ENCODE measurements at regions not wholly inside any gene's neighbourhood (a gene's known extent, or its start where the extent isn't known, plus 50 kb on each side); places are given as distances from the start of the nearest gene placed in this dataset.

DNA sequence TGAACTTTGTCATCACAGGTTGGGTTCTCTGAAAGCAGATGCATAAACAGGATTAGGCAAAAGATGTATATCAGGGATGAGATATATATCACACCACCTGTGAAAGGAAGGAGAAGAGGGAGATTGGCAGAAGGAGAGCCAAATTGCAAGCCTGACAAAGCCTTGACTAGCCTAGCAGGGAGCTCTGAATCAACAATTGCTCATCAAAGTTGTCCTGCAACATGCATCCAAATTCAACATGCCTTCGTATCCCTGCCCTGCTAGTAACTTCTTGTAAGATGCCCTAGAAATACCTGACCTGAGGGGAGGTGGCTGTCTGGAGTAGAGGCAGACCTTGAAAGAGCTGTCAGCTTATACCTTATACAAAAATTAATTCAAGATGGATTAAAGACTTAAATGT lies 207.1 kb upstream of the HTR1E start:
- no peaks in the 10 kb centered on the region for H3K79me2 ChIP-seq (ENCODE audit: insufficient read depth, low read length)
- H4K20me1 ChIP-seq (ENCODE audit: insufficient read depth, low read length) = no peaks in the 10 kb centered on the region
- no peak overlapping the region for H3K9ac ChIP-seq (ENCODE audit: low read depth, low read length)
- no peaks in the 10 kb centered on the region for H3K27me3 ChIP-seq (ENCODE audit: insufficient read depth, low read length, poor library complexity)
- no peak overlapping the region for H3K4me2 ChIP-seq (ENCODE audit: insufficient read depth, low read length)
- no peaks in the 10 kb centered on the region for H3K36me3 ChIP-seq (ENCODE audit: insufficient read depth, low read length)
- TF ChIP-seq, protein P1, sequence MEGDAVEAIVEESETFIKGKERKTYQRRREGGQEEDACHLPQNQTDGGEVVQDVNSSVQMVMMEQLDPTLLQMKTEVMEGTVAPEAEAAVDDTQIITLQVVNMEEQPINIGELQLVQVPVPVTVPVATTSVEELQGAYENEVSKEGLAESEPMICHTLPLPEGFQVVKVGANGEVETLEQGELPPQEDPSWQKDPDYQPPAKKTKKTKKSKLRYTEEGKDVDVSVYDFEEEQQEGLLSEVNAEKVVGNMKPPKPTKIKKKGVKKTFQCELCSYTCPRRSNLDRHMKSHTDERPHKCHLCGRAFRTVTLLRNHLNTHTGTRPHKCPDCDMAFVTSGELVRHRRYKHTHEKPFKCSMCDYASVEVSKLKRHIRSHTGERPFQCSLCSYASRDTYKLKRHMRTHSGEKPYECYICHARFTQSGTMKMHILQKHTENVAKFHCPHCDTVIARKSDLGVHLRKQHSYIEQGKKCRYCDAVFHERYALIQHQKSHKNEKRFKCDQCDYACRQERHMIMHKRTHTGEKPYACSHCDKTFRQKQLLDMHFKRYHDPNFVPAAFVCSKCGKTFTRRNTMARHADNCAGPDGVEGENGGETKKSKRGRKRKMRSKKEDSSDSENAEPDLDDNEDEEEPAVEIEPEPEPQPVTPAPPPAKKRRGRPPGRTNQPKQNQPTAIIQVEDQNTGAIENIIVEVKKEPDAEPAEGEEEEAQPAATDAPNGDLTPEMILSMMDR (IDR thresholded peaks at IDR 0.05; ENCODE audit: borderline replicate concordance, extremely low read depth, low read length, poor library complexity, severe bottlenecking) = no peak
- TF ChIP-seq EZH2 (IDR thresholded peaks at IDR 0.05; ENCODE audit: borderline replicate concordance, low read depth, low read length, severe bottlenecking) = no peak
- H3K9me3 ChIP-seq (ENCODE audit: insufficient read depth, low read length, severe bottlenecking) = no peaks in the 10 kb centered on the region
- H3K4me1 ChIP-seq (ENCODE audit: insufficient read depth, low read length) = no peaks in the 10 kb centered on the region
- DNase-seq (no peak), ATAC-seq (ENCODE audit: insufficient read depth, low read depth) (no peak)
- H2AFZ ChIP-seq (ENCODE audit: low read depth, low read length) = no peak overlapping the region
- H3K27ac ChIP-seq (ENCODE audit: low read length) = no peak overlapping the region
- H3K4me3 ChIP-seq (ENCODE audit: low read depth in 1 of 2, low read length in 2 of 2) = no peak overlapping the region

DNA sequence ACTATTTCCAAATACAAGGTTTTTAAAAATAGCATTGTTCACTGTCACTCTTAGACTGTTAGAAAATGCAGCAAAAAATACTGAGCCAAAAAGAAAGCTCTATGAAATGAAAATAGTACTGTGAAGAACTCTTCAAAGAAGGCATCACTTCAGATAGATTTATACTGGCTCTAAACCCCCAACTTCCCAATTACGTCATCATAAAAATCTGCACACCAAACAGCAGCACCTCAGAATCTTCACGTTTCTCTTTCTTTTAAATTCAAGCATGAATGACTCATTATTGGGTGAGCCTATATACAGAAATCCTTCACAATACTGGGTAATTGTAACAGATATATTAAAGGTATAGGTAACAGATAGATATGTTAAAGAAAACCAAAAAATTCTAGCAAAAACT lies 208.4 kb upstream of the HTR1E start:
- H3K4me2 ChIP-seq (ENCODE audit: insufficient read depth, low read length) = no peak overlapping the region
- no peak overlapping the region for H2AFZ ChIP-seq (ENCODE audit: low read depth, low read length)
- DNase-seq (no peak), ATAC-seq (ENCODE audit: insufficient read depth, low read depth) (no peak)
- no peak overlapping the region for H3K27ac ChIP-seq (ENCODE audit: low read length)
- no peak overlapping the region for H3K9ac ChIP-seq (ENCODE audit: low read depth, low read length)
- H3K79me2 ChIP-seq (ENCODE audit: insufficient read depth, low read length) = no peaks in the 10 kb centered on the region
- no peaks in the 10 kb centered on the region for H4K20me1 ChIP-seq (ENCODE audit: insufficient read depth, low read length)
- no peaks in the 10 kb centered on the region for H3K27me3 ChIP-seq (ENCODE audit: insufficient read depth, low read length, poor library complexity)
- no peaks in the 10 kb centered on the region for H3K4me1 ChIP-seq (ENCODE audit: insufficient read depth, low read length)
- no peaks in the 10 kb centered on the region for H3K36me3 ChIP-seq (ENCODE audit: insufficient read depth, low read length)
- H3K9me3 ChIP-seq (ENCODE audit: insufficient read depth, low read length, severe bottlenecking) = no peaks in the 10 kb centered on the region
- no peak overlapping the region for H3K4me3 ChIP-seq (ENCODE audit: low read depth in 1 of 2, low read length in 2 of 2)
- no peak for TF ChIP-seq EZH2 (IDR thresholded peaks at IDR 0.05; ENCODE audit: borderline replicate concordance, low read depth, low read length, severe bottlenecking)
- TF ChIP-seq, protein P1 (IDR thresholded peaks at IDR 0.05; ENCODE audit: borderline replicate concordance, extremely low read depth, low read length, poor library complexity, severe bottlenecking) = no peak

DNA sequence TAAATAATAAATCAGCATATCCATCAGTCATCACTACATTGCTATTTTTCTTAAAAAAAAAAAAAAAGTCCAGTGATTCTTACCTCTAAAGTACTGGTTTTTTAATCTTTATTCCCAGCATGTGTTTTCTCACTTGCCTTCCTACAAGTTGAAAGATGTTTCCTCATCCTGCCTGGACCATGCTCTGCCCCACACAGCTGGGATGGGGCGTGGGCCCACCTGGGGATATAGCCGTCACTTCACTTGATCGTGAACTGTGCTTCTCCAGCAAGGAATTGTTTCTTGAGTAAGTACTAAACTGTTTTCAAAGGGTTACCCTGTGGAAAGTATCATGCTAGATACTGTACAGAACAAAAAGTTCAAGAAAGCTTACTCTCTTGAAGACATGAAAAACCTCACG lies 212.6 kb upstream of the HTR1E start:
- Histone ChIP-seq H3K36me3 (ENCODE audit: insufficient read depth, low read length) (no peaks in the 10 kb centered on the region), H3K27ac (ENCODE audit: low read length) (no peak overlapping the region), H3K4me2 (ENCODE audit: insufficient read depth, low read length) (no peak overlapping the region), H4K20me1 (ENCODE audit: insufficient read depth, low read length) (no peaks in the 10 kb centered on the region), H3K9me3 (ENCODE audit: insufficient read depth, low read length, severe bottlenecking) (no peaks in the 10 kb centered on the region), H2AFZ (ENCODE audit: low read depth, low read length) (no peak overlapping the region), H3K4me3 (ENCODE audit: low read depth in 1 of 2, low read length in 2 of 2) (no peak overlapping the region), H3K79me2 (ENCODE audit: insufficient read depth, low read length) (no peaks in the 10 kb centered on the region), H3K27me3 (ENCODE audit: insufficient read depth, low read length, poor library complexity) (no peaks in the 10 kb centered on the region), H3K9ac (ENCODE audit: low read depth, low read length) (no peak overlapping the region), H3K4me1 (ENCODE audit: insufficient read depth, low read length) (no peaks in the 10 kb centered on the region)
- DNase-seq (no peak), ATAC-seq (ENCODE audit: insufficient read depth, low read depth) (no peak)
- TF ChIP-seq EZH2 (IDR thresholded peaks at IDR 0.05; ENCODE audit: borderline replicate concordance, low read depth, low read length, severe bottlenecking) = no peak
- TF ChIP-seq, protein P1 (IDR thresholded peaks at IDR 0.05; ENCODE audit: borderline replicate concordance, extremely low read depth, low read length, poor library complexity, severe bottlenecking) = no peak

DNA sequence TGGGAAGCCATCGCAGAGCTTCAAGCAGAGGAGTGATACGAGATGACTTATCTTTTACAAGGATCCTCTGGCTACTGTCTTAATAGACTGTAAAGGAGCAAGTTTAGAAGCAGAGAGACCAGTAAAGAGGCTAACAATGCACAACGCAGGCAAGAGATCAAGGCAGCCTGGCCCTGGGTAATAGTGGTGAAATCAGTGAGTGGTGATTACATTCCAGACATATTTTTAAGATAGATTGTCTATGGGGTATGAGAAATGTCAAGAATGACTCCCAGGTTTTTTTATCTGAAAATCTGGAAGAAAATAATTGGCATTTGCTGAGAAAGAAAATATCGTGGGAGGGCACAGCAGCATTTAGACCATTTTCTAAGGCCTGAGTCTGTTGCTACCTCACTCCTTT lies 213.6 kb upstream of the HTR1E start:
- no peaks in the 10 kb centered on the region for H3K79me2 ChIP-seq (ENCODE audit: insufficient read depth, low read length)
- ATAC-seq (ENCODE audit: insufficient read depth, low read depth) (no peak), DNase-seq (no peak)
- H3K4me3 ChIP-seq (ENCODE audit: low read depth in 1 of 2, low read length in 2 of 2) = no peak overlapping the region
- no peaks in the 10 kb centered on the region for H3K36me3 ChIP-seq (ENCODE audit: insufficient read depth, low read length)
- H3K27me3 ChIP-seq (ENCODE audit: insufficient read depth, low read length, poor library complexity) = no peaks in the 10 kb centered on the region
- H3K27ac ChIP-seq (ENCODE audit: low read length) = no peak overlapping the region
- no peak overlapping the region for H2AFZ ChIP-seq (ENCODE audit: low read depth, low read length)
- TF ChIP-seq, protein P1 (IDR thresholded peaks at IDR 0.05; ENCODE audit: borderline replicate concordance, extremely low read depth, low read length, poor library complexity, severe bottlenecking) = no peak
- no peak for TF ChIP-seq EZH2 (IDR thresholded peaks at IDR 0.05; ENCODE audit: borderline replicate concordance, low read depth, low read length, severe bottlenecking)
- H3K9ac ChIP-seq (ENCODE audit: low read depth, low read length) = no peak overlapping the region
- no peak overlapping the region for H3K4me2 ChIP-seq (ENCODE audit: insufficient read depth, low read length)
- no peaks in the 10 kb centered on the region for H3K9me3 ChIP-seq (ENCODE audit: insufficient read depth, low read length, severe bottlenecking)
- H3K4me1 ChIP-seq (ENCODE audit: insufficient read depth, low read length) = no peaks in the 10 kb centered on the region
- H4K20me1 ChIP-seq (ENCODE audit: insufficient read depth, low read length) = no peaks in the 10 kb centered on the region
